HG02884 (cell line): ENCODE measurements at regions not wholly inside any gene's neighbourhood (a gene's known extent, or its start where the extent isn't known, plus 50 kb on each side); places are given as distances from the start of the nearest gene placed in this dataset.
"Not testable (repeated sequence)": the region's sequence is repeated elsewhere in the genome, so short reads cannot be mapped to it uniquely, and the experiment has no call there.

Experiments used
- ATAC-seq: cut with Tn5 transposase; IDR thresholded peaks from one replicate; pipeline ENCODE4 v1.9.1; 2021; ENCODE audit warnings: mild to moderate bottlenecking, moderate library complexity; ENCODE audit not compliant: unreplicated experiment

- no peak for ATAC-seq
Measured at GRCh38 chr7:49099587-49100326, 175.4 kb downstream of the CDC14C start.

- not testable (repeated sequence) for ATAC-seq
Measured at GRCh38 chr7:49100908-49101740, 176.8 kb downstream of the CDC14C start.

GRCh38 chr7:49102411-49102810 lies 178.1 kb downstream of the CDC14C start:
- ATAC-seq: no peak

GRCh38 chr7:49111706-49112105 lies 187.4 kb downstream of the CDC14C start:
- ATAC-seq: no peak

- ATAC-seq: no peak
Measured at GRCh38 chr7:49112222-49112621, 187.9 kb downstream of the CDC14C start.

- no peak for ATAC-seq
Measured at GRCh38 chr7:49112647-49113046, 188.3 kb downstream of the CDC14C start.

GRCh38 chr7:49119706-49120105 lies 195.4 kb downstream of the CDC14C start:
- ATAC-seq: no peak

GRCh38 chr7:49125246-49125645 lies 200.9 kb downstream of the CDC14C start:
- ATAC-seq: no peak

- no peak for ATAC-seq
Measured at GRCh38 chr7:49127359-49127913, 203.1 kb downstream of the CDC14C start.

GRCh38 chr7:49137978-49138377 lies 213.6 kb downstream of the CDC14C start:
- ATAC-seq: no peak

- ATAC-seq: no peak
Measured at GRCh38 chr7:49150486-49150885, 226.1 kb downstream of the CDC14C start.

GRCh38 chr7:49151146-49151545 lies 226.8 kb downstream of the CDC14C start:
- ATAC-seq: no peak

GRCh38 chr7:49158321-49158720 lies 234.0 kb downstream of the CDC14C start:
- no peak for ATAC-seq

GRCh38 chr7:49159536-49159935 lies 235.2 kb downstream of the CDC14C start:
- no peak for ATAC-seq

- ATAC-seq: no peak
Measured at GRCh38 chr7:49166441-49166840, 242.1 kb downstream of the CDC14C start.

- no peak for ATAC-seq
Measured at GRCh38 chr7:49172639-49173038, 248.3 kb downstream of the CDC14C start.

- ATAC-seq: no peak
Measured at GRCh38 chr7:49174396-49174795, 250.0 kb downstream of the CDC14C start.

- ATAC-seq: no peak
Measured at GRCh38 chr7:49187543-49188268, 263.4 kb downstream of the CDC14C start.

- no peak for ATAC-seq
Measured at GRCh38 chr7:49228426-49229098, 304.2 kb downstream of the CDC14C start.

GRCh38 chr7:49229246-49229645 lies 304.9 kb downstream of the CDC14C start:
- no peak for ATAC-seq

- ATAC-seq: no peak
Measured at GRCh38 chr7:49243521-49243920, 319.2 kb downstream of the CDC14C start.
